K562 (cell line): ENCODE measurements at regions not wholly inside any gene's neighbourhood (a gene's known extent, or its start where the extent isn't known, plus 50 kb on each side); places are given as distances from the start of the nearest gene placed in this dataset.

Experiments used
- ATAC-seq: fragments of 200-7000 bp; cut with Tn5 transposase; 3 replicates; pipeline ENCODE4 v1.9.1; 2020; ENCODE audit warnings: moderate library complexity
- BruUV-seq: library from RNA; stranded (reverse); fragments of 400-500 nt; replicated peaks from 2 replicates; lab custom pipeline; 2021; lab: Mats Ljungman, UMichigan
- CTCF ChIA-PET: fragments of 300-600 bp; formaldehyde crosslinking; extraction: SDS; loops from one replicate; lab custom pipeline; 2021; ENCODE audit warnings: low intra/inter-chr PET ratio; lab: Yijun Ruan, JAX
- POLR2A ChIA-PET: fragments of 300-600, 350-650 bp; sonication (Branson Sonifier 250); formaldehyde crosslinking; extraction: SDS; loops from one replicate; lab custom pipeline; 2021; ENCODE audit warnings: antibody characterized with exemption, inconsistent platforms; lab: Yijun Ruan, JAX
- DNase-seq, 4 experiments: peaks; one replicate each; pipeline versions ENCODE4 v3.0.0 to v3.0.0-alpha.2; 2011 to 2018; ENCODE audit warnings: low spot score in 3 of 4, mixed read lengths in 3 of 4; ENCODE audit errors: extremely low read depth in 1 of 4
- FAIRE-seq: peaks from 2 replicates; lab custom pipeline; 2011; peaks lifted over from hg19 to GRCh38; lab: Jason Lieb, UNC
- H2AFZ ChIP-seq: 2 replicates; pipeline ENCODE4 v1.6.0; 2011; ENCODE audit warnings: low read depth, low read length, control low read depth, inconsistent platforms
- H3K27ac ChIP-seq: fragments of 200-600 bp; 3 replicates; pipeline ENCODE4 v1.8.0; 2011; ENCODE audit warnings: low read depth, mild to moderate bottlenecking, control low read depth, inconsistent platforms, low read length, moderate library complexity, mixed read lengths; ENCODE audit errors: extremely low read depth
- H3K27me3 ChIP-seq, 2 experiments: fragments of 300-600 bp in 1 of 2; 2 replicates in 1 of 2; 3 replicates in 1 of 2; pipeline versions ENCODE4 v1.6.0 to v1.8.0; 2011; ENCODE audit warnings: inconsistent platforms in 2 of 2, low read length in 2 of 2, mild to moderate bottlenecking in 1 of 2, mixed read lengths in 1 of 2, moderate library complexity in 1 of 2; ENCODE audit not compliant: control insufficient read depth in 2 of 2, insufficient read depth in 2 of 2
- H3K36me3 ChIP-seq: fragments of 300-600 bp; 3 replicates; pipeline ENCODE4 v1.8.0; 2011; ENCODE audit warnings: mild to moderate bottlenecking, low read length, inconsistent platforms; ENCODE audit not compliant: control insufficient read depth, insufficient read depth
- H3K4me1 ChIP-seq, 2 experiments: fragments of 200-600 bp in 1 of 2; replicated peaks in 1 of 2; 2 replicates in 1 of 2; 3 replicates in 1 of 2; pipeline versions ENCODE4 v1.5.1 to v1.8.0; 2011; ENCODE audit warnings: inconsistent platforms in 2 of 2, low read length in 2 of 2, mild to moderate bottlenecking in 1 of 2, mixed read lengths in 1 of 2, moderate library complexity in 1 of 2; ENCODE audit not compliant: control insufficient read depth in 2 of 2, insufficient read depth in 2 of 2
- H3K4me2 ChIP-seq: 2 replicates; pipeline ENCODE4 v1.6.1; 2011; ENCODE audit warnings: low read length, control low read depth, inconsistent platforms, mixed read lengths; ENCODE audit not compliant: insufficient read depth
- H3K4me3 ChIP-seq: fragments of 200-600 bp; sonication (generic), shearing (Covaris generic); 2 replicates; pipeline ENCODE4 v1.5.1; 2016; ENCODE audit warnings: control low read depth, inconsistent platforms
- H3K79me2 ChIP-seq: fragments of 200-600 bp; 3 replicates; pipeline ENCODE4 v1.8.0; 2011; ENCODE audit warnings: low read length, inconsistent platforms; ENCODE audit not compliant: control insufficient read depth, insufficient read depth
- H3K9ac ChIP-seq, 2 experiments: 2 replicates each; pipeline versions ENCODE4 v1.6.0 to v1.6.1; 2011; ENCODE audit warnings: low read depth in 2 of 2, low read length in 2 of 2, control low read depth in 1 of 2, inconsistent platforms in 1 of 2, mild to moderate bottlenecking in 1 of 2, mixed read lengths in 1 of 2; ENCODE audit not compliant: insufficient read depth in 1 of 2
- H3K9me1 ChIP-seq: one replicate; pipeline ENCODE4 v1.6.0; 2011; ENCODE audit warnings: inconsistent platforms, mild to moderate bottlenecking, low read length, moderate library complexity; ENCODE audit not compliant: control insufficient read depth, insufficient read depth
- H3K9me3 ChIP-seq: replicated peaks from 2 replicates; pipeline ENCODE4 v1.5.1; 2011; ENCODE audit warnings: low read depth, low read length, inconsistent platforms; ENCODE audit not compliant: control insufficient read depth, insufficient read depth
- H4K20me1 ChIP-seq: replicated peaks from 2 replicates; pipeline ENCODE4 v1.6.1; 2011; ENCODE audit warnings: low read length, inconsistent platforms, mixed read lengths; ENCODE audit not compliant: control insufficient read depth, insufficient read depth
- DLX4 ChIP-seq: fragments of 250-450 bp; sonication (Bioruptor Pico); IDR thresholded peaks from 2 replicates; pipeline ENCODE4 v1.6.1; 2021; ENCODE audit warnings: mild to moderate bottlenecking
- ETS1 ChIP-seq: conservative IDR thresholded peaks from 2 replicates; pipeline ENCODE4 v1.6.1; 2011; ENCODE audit warnings: low read depth, mild to moderate bottlenecking, low read length; ENCODE audit not compliant: control insufficient read depth
- GATAD2A ChIP-seq: fragments of 450-650 bp; IDR thresholded peaks from 2 replicates; pipeline ENCODE4 v1.6.1; 2017
- MIER1 ChIP-seq: fragments of 450-650 bp; IDR thresholded peaks from 2 replicates; pipeline ENCODE4 v1.6.1; 2016; ENCODE audit warnings: antibody characterized with exemption, mild to moderate bottlenecking, low read depth
- NFXL1 ChIP-seq: fragments of 450-650 bp; formaldehyde crosslinking; IDR thresholded peaks from 2 replicates; pipeline ENCODE4 v1.4.0; 2021; ENCODE audit warnings: mild to moderate bottlenecking
- RERE ChIP-seq: sonication (generic); formaldehyde crosslinking; IDR thresholded peaks from 2 replicates; pipeline ENCODE4 v1.8.0; 2023; ENCODE audit warnings: missing genetic modification reagents, mild to moderate bottlenecking, borderline replicate concordance
- TAF15 ChIP-seq: fragments of 200-400 bp; formaldehyde crosslinking; IDR thresholded peaks from 2 replicates; pipeline ENCODE4 v1.6.1; 2017; ENCODE audit warnings: mild to moderate bottlenecking, low read depth, low read length, moderate library complexity
- TGIF2 ChIP-seq: sonication (generic); formaldehyde crosslinking; IDR thresholded peaks from 2 replicates; pipeline ENCODE4 v1.8.1; 2022; ENCODE audit warnings: mild to moderate bottlenecking, missing genetic modification reagents, moderate library complexity
- WHSC1 ChIP-seq: IDR thresholded peaks from one replicate; pipeline ENCODE4 v1.6.1; 2012; ENCODE audit warnings: low read length, control low read depth, inconsistent platforms
- ZNF384 ChIP-seq: IDR thresholded peaks from 2 replicates; pipeline ENCODE4 v1.6.1; 2012; ENCODE audit warnings: low read depth, low read length, improper control_type of control experiment
- ZNF668 ChIP-seq: fragments of 250-450 bp; sonication (Bioruptor Pico); IDR thresholded peaks from 2 replicates; pipeline ENCODE4 v1.8.0; 2022; ENCODE audit warnings: mild to moderate bottlenecking, inconsistent platforms
- WGBS: fragments of 100-300 bp; shearing (Covaris generic); methylation state at CpG from one replicate; pipeline ENCODE4 v1.1.6; 2016; ENCODE audit warnings: low coverage, mixed read lengths; ENCODE audit not compliant: insufficient coverage; ENCODE audit errors: missing lambda C conversion rate; 5-methylcytosine and 5-hydroxymethylcytosine counted together
- in situ Hi-C: fragments of 300-500 bp; cut with MboI; formaldehyde crosslinking; loops from 4 replicates; pipeline ENCODE4 v1.15.0; 2018; ENCODE audit warnings: inconsistent platforms, mixed read lengths
- intact Hi-C: fragments of 100-400 bp; cut with micrococcal nuclease; formaldehyde crosslinking; loops from 2 replicates; pipeline ENCODE4 v1.14.2; 2022
- TF ChIP-seq, protein P1 (sequence below), 3 experiments: fragments of 200-800 bp in 1 of 3; sonication (Bioruptor generic) in 1 of 3; sonication (generic) in 1 of 3; formaldehyde crosslinking in 1 of 3; IDR thresholded peaks; 2 replicates each; pipeline versions ENCODE4 v1.6.1 to v1.8.0; 2016 to 2022; ENCODE audit warnings: mild to moderate bottlenecking in 2 of 3, missing compliant biosample characterization in 2 of 3, missing genetic modification characterization in 2 of 3, missing genetic modification reagents in 1 of 3
- TF ChIP-seq, protein P2 (sequence below): sonication (generic); formaldehyde crosslinking; IDR thresholded peaks from 2 replicates; pipeline ENCODE4 v1.8.1; 2023; ENCODE audit warnings: mild to moderate bottlenecking, missing genetic modification reagents

- FAIRE-seq (no peak), DNase-seq (no peak), ATAC-seq (no peak)
- no peaks in the 10 kb centered on the region for H3K9me3 ChIP-seq
- no peaks in the 10 kb centered on the region for H3K4me1 ChIP-seq
- BruUV-seq = no TSS peak
- ChIA-PET CTCF (no interaction called here), POLR2A (no interaction called here)
- no peaks in the 10 kb centered on the region for H3K79me2 ChIP-seq
- no peak overlapping the region for H3K4me2 ChIP-seq
- H3K9ac ChIP-seq = no peak overlapping the region
- H4K20me1 ChIP-seq = no peaks in the 10 kb centered on the region
- no peaks in the 10 kb centered on the region for H3K27me3 ChIP-seq
- in situ Hi-C loops (no loop called here), intact Hi-C loops (no loop called here)
- H3K4me3 ChIP-seq = no peak overlapping the region
- 0% methylated on average over 3 of the region's 3 CpGs for whole genome bisulfite sequencing
- no peaks in the 10 kb centered on the region for H3K9me1 ChIP-seq
- no peak overlapping the region for H2AFZ ChIP-seq
- H3K36me3 ChIP-seq = no peaks in the 10 kb centered on the region
- H3K27ac ChIP-seq = no peak overlapping the region
- TF ChIP-seq GATAD2A = no peak
- no peak for TF ChIP-seq ZNF384
- no peak for TF ChIP-seq MIER1
- no peak for TF ChIP-seq ETS1
- TF ChIP-seq, protein P1, sequence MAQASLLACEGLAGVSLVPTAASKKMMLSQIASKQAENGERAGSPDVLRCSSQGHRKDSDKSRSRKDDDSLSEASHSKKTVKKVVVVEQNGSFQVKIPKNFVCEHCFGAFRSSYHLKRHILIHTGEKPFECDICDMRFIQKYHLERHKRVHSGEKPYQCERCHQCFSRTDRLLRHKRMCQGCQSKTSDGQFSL (CRISPR knock-in tag; IDR thresholded peaks at IDR 0.05) = no peak
- TF ChIP-seq, protein P1 (tag; IDR thresholded peaks at IDR 0.05) = no peak
- no peak for TF ChIP-seq DLX4 (CRISPR knock-in tag)
- TF ChIP-seq RERE (CRISPR knock-in tag) = no peak
- TF ChIP-seq WHSC1 = no peak
- TF ChIP-seq TAF15 = no peak
- TF ChIP-seq, protein P2, sequence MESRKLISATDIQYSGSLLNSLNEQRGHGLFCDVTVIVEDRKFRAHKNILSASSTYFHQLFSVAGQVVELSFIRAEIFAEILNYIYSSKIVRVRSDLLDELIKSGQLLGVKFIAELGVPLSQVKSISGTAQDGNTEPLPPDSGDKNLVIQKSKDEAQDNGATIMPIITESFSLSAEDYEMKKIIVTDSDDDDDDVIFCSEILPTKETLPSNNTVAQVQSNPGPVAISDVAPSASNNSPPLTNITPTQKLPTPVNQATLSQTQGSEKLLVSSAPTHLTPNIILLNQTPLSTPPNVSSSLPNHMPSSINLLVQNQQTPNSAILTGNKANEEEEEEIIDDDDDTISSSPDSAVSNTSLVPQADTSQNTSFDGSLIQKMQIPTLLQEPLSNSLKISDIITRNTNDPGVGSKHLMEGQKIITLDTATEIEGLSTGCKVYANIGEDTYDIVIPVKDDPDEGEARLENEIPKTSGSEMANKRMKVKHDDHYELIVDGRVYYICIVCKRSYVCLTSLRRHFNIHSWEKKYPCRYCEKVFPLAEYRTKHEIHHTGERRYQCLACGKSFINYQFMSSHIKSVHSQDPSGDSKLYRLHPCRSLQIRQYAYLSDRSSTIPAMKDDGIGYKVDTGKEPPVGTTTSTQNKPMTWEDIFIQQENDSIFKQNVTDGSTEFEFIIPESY = no peak
- TF ChIP-seq TGIF2 (CRISPR knock-in tag) = no peak
- no peak for TF ChIP-seq NFXL1
- TF ChIP-seq ZNF668 (CRISPR knock-in tag) = no peak
Observed at GRCh38 chr12:87879141-87879540, 150.1 kb downstream of the C12orf50 start.
